ENCODE measurements at regions not wholly inside any gene's neighbourhood (a gene's known extent, or its start where the extent isn't known, plus 50 kb on each side); places are given as distances from the start of the nearest gene placed in this dataset.

DNA sequence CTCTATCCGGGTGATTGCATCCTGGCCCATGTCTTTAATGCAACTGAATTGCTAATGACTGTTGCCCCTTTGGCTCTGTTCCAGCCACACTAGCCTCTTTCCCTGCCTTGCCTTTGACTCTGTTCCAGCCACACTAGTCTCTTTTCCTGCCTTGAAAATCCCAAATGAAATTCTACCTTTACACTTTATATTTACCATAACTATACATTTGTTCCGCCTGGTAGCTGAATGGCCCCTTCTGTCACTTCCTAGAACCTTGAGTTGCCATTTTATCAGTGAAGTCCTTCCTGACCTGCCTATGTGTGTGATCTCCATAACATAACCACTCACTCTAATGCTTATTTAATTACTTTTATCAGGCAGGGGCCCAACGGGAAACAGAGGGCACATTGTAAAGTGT is 1120.4 kb upstream of the WWC1 start:
- intact Hi-C loops (cut with micrococcal nuclease), result no loop called here
- Mint-ChIP-seq H3K27ac (ENCODE audit: low read depth, unreplicated experiment) (no peak overlapping the region), H3K4me1 (ENCODE audit: insufficient read depth, unreplicated experiment) (peaks cover 15% of the 10 kb centered on the region), H3K36me3 (ENCODE audit: insufficient read depth, unreplicated experiment) (no peaks in the 10 kb centered on the region), H3K27me3 (ENCODE audit: insufficient read depth, unreplicated experiment) (no peaks in the 10 kb centered on the region), H3K4me3 (ENCODE audit: unreplicated experiment) (no peak overlapping the region), H3K9me3 (ENCODE audit: unreplicated experiment) (peaks cover 7% of the 10 kb centered on the region)
- no TSS peak for BruUV-seq (replicated peaks)
- TF ChIP-seq, protein P1, sequence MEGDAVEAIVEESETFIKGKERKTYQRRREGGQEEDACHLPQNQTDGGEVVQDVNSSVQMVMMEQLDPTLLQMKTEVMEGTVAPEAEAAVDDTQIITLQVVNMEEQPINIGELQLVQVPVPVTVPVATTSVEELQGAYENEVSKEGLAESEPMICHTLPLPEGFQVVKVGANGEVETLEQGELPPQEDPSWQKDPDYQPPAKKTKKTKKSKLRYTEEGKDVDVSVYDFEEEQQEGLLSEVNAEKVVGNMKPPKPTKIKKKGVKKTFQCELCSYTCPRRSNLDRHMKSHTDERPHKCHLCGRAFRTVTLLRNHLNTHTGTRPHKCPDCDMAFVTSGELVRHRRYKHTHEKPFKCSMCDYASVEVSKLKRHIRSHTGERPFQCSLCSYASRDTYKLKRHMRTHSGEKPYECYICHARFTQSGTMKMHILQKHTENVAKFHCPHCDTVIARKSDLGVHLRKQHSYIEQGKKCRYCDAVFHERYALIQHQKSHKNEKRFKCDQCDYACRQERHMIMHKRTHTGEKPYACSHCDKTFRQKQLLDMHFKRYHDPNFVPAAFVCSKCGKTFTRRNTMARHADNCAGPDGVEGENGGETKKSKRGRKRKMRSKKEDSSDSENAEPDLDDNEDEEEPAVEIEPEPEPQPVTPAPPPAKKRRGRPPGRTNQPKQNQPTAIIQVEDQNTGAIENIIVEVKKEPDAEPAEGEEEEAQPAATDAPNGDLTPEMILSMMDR (IDR thresholded peaks at IDR 0.05; ENCODE audit: unreplicated experiment), result no peak
- CTCF ChIA-PET, result no interaction called here
- POLR2A ChIA-PET, result interaction anchor here (0.7 kb wide), 1 partner anchor 38 kb away, joined by 3 read pairs; no protein-coding TSS in a partner anchor
- no peak for DNase-seq (ENCODE audit: unreplicated experiment)

DNA sequence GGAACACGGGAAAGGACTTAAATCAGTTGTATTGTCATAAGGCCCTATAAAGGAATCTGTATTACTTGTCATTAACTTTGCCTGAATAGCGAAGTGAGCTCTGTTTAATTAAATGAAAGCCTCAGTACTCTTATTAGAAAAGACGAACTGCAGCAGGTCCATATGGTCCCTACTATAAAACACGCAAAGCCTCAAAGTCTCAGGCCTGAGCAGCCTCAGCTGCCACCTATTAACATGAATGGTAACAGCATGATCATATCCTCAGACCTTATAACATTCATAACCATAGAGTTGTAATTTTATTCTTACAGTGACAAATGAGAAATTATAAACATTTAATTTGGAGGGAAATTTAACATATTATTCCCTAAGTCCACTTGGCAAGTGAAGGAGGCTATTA is 1113.7 kb upstream of the WWC1 start:
- H3K27ac Mint-ChIP-seq (ENCODE audit: low read depth, unreplicated experiment), result no peak overlapping the region
- no peaks in the 10 kb centered on the region for H3K36me3 Mint-ChIP-seq (ENCODE audit: insufficient read depth, unreplicated experiment)
- no TSS peak for BruUV-seq (replicated peaks)
- DNase-seq (ENCODE audit: unreplicated experiment), result no peak
- no peaks in the 10 kb centered on the region for H3K4me1 Mint-ChIP-seq (ENCODE audit: insufficient read depth, unreplicated experiment)
- ChIA-PET CTCF (interaction anchor here (1.0 kb wide), 1 partner anchor 68 kb away, joined by 3 read pairs; no protein-coding TSS in a partner anchor), POLR2A (no interaction called here)
- no peaks in the 10 kb centered on the region for H3K27me3 Mint-ChIP-seq (ENCODE audit: insufficient read depth, unreplicated experiment)
- intact Hi-C loops (cut with micrococcal nuclease), result no loop called here
- H3K9me3 Mint-ChIP-seq (ENCODE audit: unreplicated experiment), result no peaks in the 10 kb centered on the region
- H3K4me3 Mint-ChIP-seq (ENCODE audit: unreplicated experiment), result no peak overlapping the region
- TF ChIP-seq, protein P1 (IDR thresholded peaks at IDR 0.05; ENCODE audit: unreplicated experiment), result no peak

DNA sequence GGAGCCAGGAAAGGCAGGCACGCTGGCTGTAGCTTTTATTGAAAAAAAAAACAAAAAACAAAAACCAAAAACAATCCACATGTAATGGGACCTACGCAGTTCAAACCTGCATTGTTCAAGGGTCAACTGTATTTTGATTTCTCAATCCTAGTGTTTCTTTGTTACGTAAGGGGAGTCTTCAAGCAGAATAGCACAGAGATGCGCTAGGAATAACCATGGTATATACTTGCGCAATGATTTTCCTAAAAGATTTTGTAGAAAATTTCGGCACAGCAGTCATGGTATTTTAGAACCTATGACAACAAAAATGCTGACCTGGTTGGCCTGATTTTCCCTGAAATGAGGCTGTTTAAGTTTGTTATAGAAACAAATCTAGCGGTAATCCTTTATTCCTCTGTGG is 1110.5 kb upstream of the WWC1 start:
- ChIA-PET POLR2A (no interaction called here), CTCF (interaction anchor here (0.6 kb wide), 1 partner anchor 49 kb away, joined by 5 read pairs; no protein-coding TSS in a partner anchor)
- peak; percentile 68 for DNase-seq (ENCODE audit: unreplicated experiment)
- Mint-ChIP-seq H3K27ac (ENCODE audit: low read depth, unreplicated experiment) (no peak overlapping the region), H3K4me3 (ENCODE audit: unreplicated experiment) (no peak overlapping the region), H3K27me3 (ENCODE audit: insufficient read depth, unreplicated experiment) (no peaks in the 10 kb centered on the region), H3K36me3 (ENCODE audit: insufficient read depth, unreplicated experiment) (no peaks in the 10 kb centered on the region), H3K4me1 (ENCODE audit: insufficient read depth, unreplicated experiment) (no peaks in the 10 kb centered on the region), H3K9me3 (ENCODE audit: unreplicated experiment) (no peaks in the 10 kb centered on the region)
- BruUV-seq (replicated peaks), result no TSS peak
- intact Hi-C loops (cut with micrococcal nuclease), result no loop called here
- TF ChIP-seq, protein P1 (IDR thresholded peaks at IDR 0.05; ENCODE audit: unreplicated experiment), result no peak

DNA sequence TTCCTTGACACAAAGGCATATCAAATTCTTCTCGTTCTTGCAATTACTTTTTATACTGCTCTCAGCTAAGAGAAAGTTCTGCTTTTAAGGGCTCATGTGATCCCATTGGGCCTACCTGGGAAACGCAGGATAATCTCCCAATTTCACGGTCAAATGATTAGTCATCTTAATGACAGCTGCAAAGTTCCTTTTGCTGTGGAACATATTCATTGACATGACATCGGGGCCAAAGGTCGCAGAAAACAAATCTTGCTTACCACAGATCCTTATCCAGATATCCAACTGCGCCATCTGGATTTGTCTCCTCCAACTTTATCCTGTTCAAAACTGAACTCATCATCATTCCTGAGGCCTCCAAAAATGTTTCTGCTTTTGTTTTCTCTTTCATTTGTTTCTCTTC is 1085.6 kb upstream of the WWC1 start:
- BruUV-seq (replicated peaks), result no TSS peak
- Mint-ChIP-seq H3K4me3 (ENCODE audit: unreplicated experiment) (no peak overlapping the region), H3K9me3 (ENCODE audit: unreplicated experiment) (peaks cover 11% of the 10 kb centered on the region), H3K27me3 (ENCODE audit: insufficient read depth, unreplicated experiment) (no peaks in the 10 kb centered on the region), H3K27ac (ENCODE audit: low read depth, unreplicated experiment) (no peak overlapping the region), H3K36me3 (ENCODE audit: insufficient read depth, unreplicated experiment) (no peaks in the 10 kb centered on the region), H3K4me1 (ENCODE audit: insufficient read depth, unreplicated experiment) (peaks cover 10% of the 10 kb centered on the region)
- TF ChIP-seq, protein P1 (IDR thresholded peaks at IDR 0.05; ENCODE audit: unreplicated experiment), result no peak
- intact Hi-C loops (cut with micrococcal nuclease), result no loop called here
- ChIA-PET CTCF (interaction anchor here (0.7 kb wide), 2 partner anchors 226 to 842 kb away, joined by 3 read pairs; no protein-coding TSS in a partner anchor), POLR2A (no interaction called here)
- DNase-seq (ENCODE audit: unreplicated experiment), result no peak

Data from MCF 10A (cell line).